ENCODE measurements at regions not wholly inside any gene's neighbourhood (a gene's known extent, or its start where the extent isn't known, plus 50 kb on each side); places are given as distances from the start of the nearest gene placed in this dataset.

- TF ChIP-seq POLR2A (IDR thresholded peaks at IDR 0.05) = no peak
- no peak for TF ChIP-seq CTCF (IDR thresholded peaks at IDR 0.05)
These were observed 259.0 kb downstream of the CALCRL start for GRCh38 chr2:187188783-187189631.

Data from body of pancreas (tissue), 4 donors.